Fibroblast of lung (primary cell): ENCODE measurements at regions not wholly inside any gene's neighbourhood (a gene's known extent, or its start where the extent isn't known, plus 50 kb on each side); places are given as distances from the start of the nearest gene placed in this dataset.

Source experiments
- DNase-seq, 2 donors: peaks; one replicate each; pipeline versions ENCODE4 v3.0.0 to v3.0.0-alpha.2; 2010; ENCODE audit warnings: low read depth in 2 of 2
- H2AFZ ChIP-seq: 2 replicates; pipeline ENCODE4 v1.5.1; 2012; ENCODE audit warnings: low read length, control low read depth, inconsistent platforms
- H3K27ac ChIP-seq: 2 replicates; pipeline ENCODE4 v1.5.1; 2011; ENCODE audit warnings: low read length, control low read depth; ENCODE audit not compliant: insufficient read depth
- H3K27me3 ChIP-seq: 2 replicates; pipeline ENCODE4 v1.5.1; 2011; ENCODE audit warnings: mild to moderate bottlenecking, low read length; ENCODE audit not compliant: control insufficient read depth, insufficient read depth
- H3K36me3 ChIP-seq: 2 replicates; pipeline ENCODE4 v1.5.1; 2011; ENCODE audit warnings: low read length; ENCODE audit not compliant: control insufficient read depth, insufficient read depth
- H3K4me1 ChIP-seq: 2 replicates; pipeline ENCODE4 v1.5.1; 2011; ENCODE audit warnings: low read length; ENCODE audit not compliant: control insufficient read depth, insufficient read depth; ENCODE audit errors: extremely low read depth
- H3K4me2 ChIP-seq: 2 replicates; pipeline ENCODE4 v1.5.1; 2011; ENCODE audit warnings: low read length, control low read depth; ENCODE audit not compliant: insufficient read depth; ENCODE audit errors: extremely low read depth
- H3K4me3 ChIP-seq, 4 experiments: fragments of 200-600 bp in 1 of 4; sonication (generic) in 1 of 4; replicated peaks in 1 of 4; 2 replicates each; pipeline ENCODE4 v1.5.1; 2011 to 2016; ENCODE audit warnings: low read length in 4 of 4, low read depth in 3 of 4, mild to moderate bottlenecking in 3 of 4, control low read depth in 2 of 4, inconsistent platforms in 1 of 4, mixed read lengths in 1 of 4; ENCODE audit not compliant: insufficient read depth in 1 of 4; ENCODE audit errors: control extremely low read depth in 1 of 4
- H3K79me2 ChIP-seq: 2 replicates; pipeline ENCODE4 v1.5.1; 2012; ENCODE audit warnings: mild to moderate bottlenecking, low read length, inconsistent platforms; ENCODE audit not compliant: control insufficient read depth, insufficient read depth
- H3K9ac ChIP-seq: 2 replicates; pipeline ENCODE4 v1.5.1; 2011; ENCODE audit warnings: mild to moderate bottlenecking, low read length, control low read depth; ENCODE audit not compliant: insufficient read depth
- H3K9me3 ChIP-seq: 2 replicates; pipeline ENCODE4 v1.5.1; 2012; ENCODE audit warnings: low read depth, low read length; ENCODE audit not compliant: control insufficient read depth, insufficient read depth
- H4K20me1 ChIP-seq: 2 replicates; pipeline ENCODE4 v1.5.1; 2011; ENCODE audit warnings: low read length; ENCODE audit not compliant: control insufficient read depth, insufficient read depth; ENCODE audit errors: extremely low read depth
- EZH2 ChIP-seq: IDR thresholded peaks from 2 replicates; pipeline ENCODE4 v1.5.1; 2012; ENCODE audit warnings: low read length, control low read depth, mild to moderate bottlenecking; ENCODE audit errors: missing control alignments
- TF ChIP-seq, protein P1 (sequence below), 2 donors: IDR thresholded peaks in 1 of 2; conservative IDR thresholded peaks in 1 of 2; 1 replicate in 1 of 2; 2 replicates in 1 of 2; pipeline ENCODE4 v1.5.1; 2011 to 2012; ENCODE audit warnings: low read length in 2 of 2, control low read depth in 1 of 2, inconsistent platforms in 1 of 2, low read depth in 1 of 2, mild to moderate bottlenecking in 1 of 2

DNA sequence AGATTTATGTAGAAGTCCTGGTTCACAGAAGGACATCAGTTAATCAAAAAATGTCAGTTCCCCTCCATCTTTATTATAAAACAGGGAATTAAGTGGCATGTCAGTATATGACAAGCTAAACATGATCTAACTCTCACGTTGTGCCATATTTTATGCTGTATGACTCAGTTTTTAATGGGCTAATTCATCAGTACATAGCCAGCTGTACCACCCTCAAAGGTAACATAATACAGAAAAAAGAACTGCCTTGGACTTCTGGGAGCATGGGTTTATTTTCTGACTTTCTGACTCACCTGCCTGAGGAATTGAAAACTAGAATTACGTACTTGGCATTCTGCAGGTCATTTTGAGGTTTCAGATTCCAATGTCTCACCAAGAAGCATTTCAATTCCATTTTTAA is 135.7 kb downstream of the CMPK2 start:
- H4K20me1 ChIP-seq = no peaks in the 10 kb centered on the region

DNA sequence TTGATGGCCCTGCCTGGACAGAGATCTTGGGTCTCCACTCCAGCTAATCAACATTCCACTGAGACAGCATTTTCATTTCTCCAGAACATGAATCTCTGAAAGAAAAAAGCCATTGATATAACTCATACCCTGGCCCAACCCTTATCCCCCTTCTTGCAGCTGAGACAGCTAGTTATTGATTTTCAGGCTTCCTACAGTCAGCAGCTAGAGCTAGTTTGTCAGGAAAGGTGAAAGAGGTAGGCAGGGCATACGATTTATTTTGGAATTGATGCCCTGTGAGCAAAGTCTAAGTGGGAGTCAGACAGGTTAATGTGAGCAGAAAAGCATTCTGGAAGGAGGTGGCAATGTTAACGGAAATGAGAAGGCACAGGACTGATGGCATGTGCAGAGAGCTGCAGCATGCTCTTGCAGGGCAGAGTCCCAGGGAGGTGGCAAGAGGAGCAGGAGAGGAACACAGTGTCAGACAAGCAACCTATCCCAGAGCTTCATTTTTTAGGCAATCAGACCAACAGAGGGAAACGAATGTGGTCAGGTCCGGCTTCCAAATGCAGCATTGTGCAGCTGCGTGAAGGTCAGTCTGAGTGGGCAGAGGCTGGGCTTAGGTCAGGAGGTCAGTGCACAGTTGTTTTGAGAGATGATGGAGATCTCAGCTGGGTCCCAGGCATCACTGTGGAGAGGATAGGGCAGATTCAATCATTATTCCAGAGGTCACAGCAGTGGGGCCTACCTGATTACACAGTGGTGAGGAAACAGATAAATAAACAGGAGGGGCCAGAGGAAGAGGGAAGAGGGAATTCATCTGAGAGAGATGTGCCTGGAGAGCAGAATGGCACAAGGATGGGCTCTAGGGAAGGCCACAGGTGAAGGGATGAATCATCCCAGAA is 134.8 kb downstream of the CMPK2 start:
- Histone ChIP-seq H3K9ac (no peak overlapping the region), H3K36me3 (no peaks in the 10 kb centered on the region), H3K4me2 (no peak overlapping the region), H3K4me3 (no peak overlapping the region), H2AFZ (no peak overlapping the region), H4K20me1 (no peaks in the 10 kb centered on the region), H3K27me3 (no peaks in the 10 kb centered on the region), H3K4me1 (no peaks in the 10 kb centered on the region), H3K79me2 (no peaks in the 10 kb centered on the region), H3K9me3 (no peaks in the 10 kb centered on the region), H3K27ac (no peak overlapping the region)
- no peak for DNase-seq
- TF ChIP-seq EZH2 = no peak
- TF ChIP-seq, protein P1, sequence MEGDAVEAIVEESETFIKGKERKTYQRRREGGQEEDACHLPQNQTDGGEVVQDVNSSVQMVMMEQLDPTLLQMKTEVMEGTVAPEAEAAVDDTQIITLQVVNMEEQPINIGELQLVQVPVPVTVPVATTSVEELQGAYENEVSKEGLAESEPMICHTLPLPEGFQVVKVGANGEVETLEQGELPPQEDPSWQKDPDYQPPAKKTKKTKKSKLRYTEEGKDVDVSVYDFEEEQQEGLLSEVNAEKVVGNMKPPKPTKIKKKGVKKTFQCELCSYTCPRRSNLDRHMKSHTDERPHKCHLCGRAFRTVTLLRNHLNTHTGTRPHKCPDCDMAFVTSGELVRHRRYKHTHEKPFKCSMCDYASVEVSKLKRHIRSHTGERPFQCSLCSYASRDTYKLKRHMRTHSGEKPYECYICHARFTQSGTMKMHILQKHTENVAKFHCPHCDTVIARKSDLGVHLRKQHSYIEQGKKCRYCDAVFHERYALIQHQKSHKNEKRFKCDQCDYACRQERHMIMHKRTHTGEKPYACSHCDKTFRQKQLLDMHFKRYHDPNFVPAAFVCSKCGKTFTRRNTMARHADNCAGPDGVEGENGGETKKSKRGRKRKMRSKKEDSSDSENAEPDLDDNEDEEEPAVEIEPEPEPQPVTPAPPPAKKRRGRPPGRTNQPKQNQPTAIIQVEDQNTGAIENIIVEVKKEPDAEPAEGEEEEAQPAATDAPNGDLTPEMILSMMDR (conservative IDR thresholded peaks at IDR 0.05 in 1 of 2, IDR thresholded peaks at IDR 0.05 in 1 of 2; ENCODE audit: low read depth in 1 of 2, low read length in 2 of 2) = no peak

More for the DNA sequence above, 135.7 kb downstream of the CMPK2 start:
- no peak overlapping the region for H3K27ac ChIP-seq
- TF ChIP-seq EZH2 = no peak
- TF ChIP-seq, protein P1 (conservative IDR thresholded peaks at IDR 0.05 in 1 of 2, IDR thresholded peaks at IDR 0.05 in 1 of 2; ENCODE audit: low read depth in 1 of 2, low read length in 2 of 2) = no peak
- H3K27me3 ChIP-seq = no peaks in the 10 kb centered on the region
- DNase-seq = no peak
- H3K4me2 ChIP-seq = no peak overlapping the region
- H3K4me1 ChIP-seq = no peaks in the 10 kb centered on the region
- no peaks in the 10 kb centered on the region for H3K9me3 ChIP-seq
- no peaks in the 10 kb centered on the region for H3K79me2 ChIP-seq
- no peak overlapping the region for H3K9ac ChIP-seq
- no peak overlapping the region for H3K4me3 ChIP-seq
- no peak overlapping the region for H2AFZ ChIP-seq
- no peaks in the 10 kb centered on the region for H3K36me3 ChIP-seq

DNA sequence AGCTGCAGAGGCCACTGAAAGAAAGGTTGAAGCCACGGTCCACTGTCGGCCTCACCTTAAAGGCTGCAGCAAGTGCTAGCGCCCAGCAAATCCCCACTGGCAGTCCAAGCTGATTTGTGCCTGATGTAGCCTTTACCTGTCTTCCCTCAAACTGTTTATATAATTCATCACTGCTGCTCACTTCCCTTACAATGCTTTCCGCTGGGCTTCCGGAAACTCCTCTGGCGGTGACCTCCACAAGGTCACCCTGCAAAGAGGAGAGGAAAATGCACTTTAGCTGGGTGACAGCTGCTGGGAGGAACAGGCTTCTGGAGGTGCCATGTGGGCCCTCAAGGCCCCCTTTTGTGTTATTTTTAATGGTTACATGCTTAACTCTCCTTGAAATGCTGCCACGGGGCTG is 126.2 kb downstream of the CMPK2 start:
- Histone ChIP-seq H3K9me3 (no peaks in the 10 kb centered on the region), H3K4me1 (no peaks in the 10 kb centered on the region), H3K36me3 (no peaks in the 10 kb centered on the region), H3K4me3 (no peak overlapping the region), H3K9ac (no peak overlapping the region), H3K4me2 (no peak overlapping the region), H2AFZ (no peak overlapping the region), H4K20me1 (no peaks in the 10 kb centered on the region), H3K27me3 (no peaks in the 10 kb centered on the region), H3K27ac (no peak overlapping the region), H3K79me2 (no peaks in the 10 kb centered on the region)
- TF ChIP-seq EZH2 = no peak
- TF ChIP-seq, protein P1 (conservative IDR thresholded peaks at IDR 0.05 in 1 of 2, IDR thresholded peaks at IDR 0.05 in 1 of 2; ENCODE audit: low read depth in 1 of 2, low read length in 2 of 2) = no peak
- DNase-seq = no peak
